Spinal cord (tissue), 9 donors: ENCODE measurements at regions not wholly inside any gene's neighbourhood (a gene's known extent, or its start where the extent isn't known, plus 50 kb on each side); places are given as distances from the start of the nearest gene placed in this dataset.

Experiments
- DNase-seq, 6 donors: peaks; one replicate each; pipeline versions ENCODE4 v3.0.0 to v3.0.0-alpha.2; 2013 to 2015; ENCODE audit warnings: low spot score in 6 of 6, low read depth in 4 of 6
- H3K27ac ChIP-seq: one replicate; pipeline ENCODE4 v1.5.1; 2013; ENCODE audit warnings: low read depth, low read length, control low read depth
- H3K27me3 ChIP-seq: one replicate; pipeline ENCODE4 v1.6.1; 2013; ENCODE audit warnings: low read length; ENCODE audit not compliant: control insufficient read depth, insufficient read depth
- H3K36me3 ChIP-seq: one replicate; pipeline ENCODE4 v1.6.1; 2013; ENCODE audit warnings: low read length; ENCODE audit not compliant: control insufficient read depth, insufficient read depth
- H3K4me1 ChIP-seq: one replicate; pipeline ENCODE4 v1.6.1; 2013; ENCODE audit warnings: low read length; ENCODE audit not compliant: control insufficient read depth, insufficient read depth
- H3K4me3 ChIP-seq: one replicate; pipeline ENCODE4 v1.5.1; 2013; ENCODE audit warnings: low read depth, low read length, control low read depth
- H3K9me3 ChIP-seq: one replicate; pipeline ENCODE4 v1.6.1; 2013; ENCODE audit warnings: low read length; ENCODE audit not compliant: control insufficient read depth, insufficient read depth
- WGBS: methylation state at CpG from one replicate; pipeline ENCODE4 v1.1.5; 2013; ENCODE audit warnings: missing lambda C conversion rate; ENCODE audit not compliant: insufficient coverage; 5-methylcytosine and 5-hydroxymethylcytosine counted together
- donor health status: healthy.

DNA sequence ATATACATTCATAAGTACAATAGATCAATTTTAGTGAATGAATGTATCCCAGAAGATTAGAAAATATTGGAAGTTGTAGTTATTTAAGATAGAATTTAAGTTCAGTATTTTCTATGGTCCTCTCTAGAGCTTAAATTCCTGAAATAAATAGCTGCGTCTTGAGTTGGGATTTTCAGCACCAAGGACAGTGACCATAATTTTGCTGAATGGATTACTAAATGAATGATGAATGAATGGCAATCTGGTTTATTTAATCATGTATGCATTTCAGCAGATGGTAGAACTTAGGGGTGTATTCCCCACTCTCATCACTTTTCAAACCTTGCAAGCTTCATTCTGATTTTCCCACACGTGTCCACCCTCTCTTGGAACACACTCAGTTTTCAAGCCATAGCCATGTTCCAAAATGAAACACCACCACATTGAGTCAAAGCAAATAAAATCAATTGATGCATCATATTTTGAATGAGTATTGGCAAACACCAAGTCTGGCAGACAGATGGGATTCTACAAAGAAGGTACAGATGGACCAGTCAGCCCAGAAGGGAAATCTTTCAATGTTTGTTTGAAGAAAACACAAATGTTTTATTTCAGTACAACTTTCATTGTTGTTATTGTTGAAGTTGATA, 362.2 kb upstream of the NXPH2 start:
- peak in 1 of 6 donors; percentile 70 for DNase-seq
- Histone ChIP-seq H3K9me3 (no peaks in the 10 kb centered on the region), H3K27me3 (no peaks in the 10 kb centered on the region), H3K27ac (no peak overlapping the region), H3K36me3 (no peaks in the 10 kb centered on the region), H3K4me3 (no peak overlapping the region), H3K4me1 (no peaks in the 10 kb centered on the region)
- WGBS = 80% methylated on average over 2 of the region's 2 CpGs

DNA sequence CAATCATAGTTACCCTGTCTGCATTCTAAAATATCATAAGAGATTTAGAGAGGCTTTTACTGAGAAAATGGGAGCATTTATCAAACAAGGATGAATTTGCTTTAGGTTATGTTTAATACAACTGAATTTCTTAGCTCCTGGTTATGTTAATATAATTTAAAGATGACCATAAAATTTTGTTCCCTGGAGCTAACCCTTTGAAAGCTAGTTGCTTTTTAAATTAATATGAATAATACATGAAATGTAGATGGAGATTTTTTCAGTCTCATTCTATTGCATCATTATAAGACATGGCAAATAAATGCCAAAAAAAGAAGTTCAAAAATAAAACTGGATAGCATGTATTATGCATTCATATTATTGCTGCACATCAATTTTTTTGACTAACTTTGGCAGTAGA, 344.1 kb upstream of the NXPH2 start:
- no peak overlapping the region for H3K4me3 ChIP-seq
- peak in 1 of 6 donors; percentile 45 for DNase-seq
- H3K9me3 ChIP-seq = peaks cover 2% of the 10 kb centered on the region
- no peaks in the 10 kb centered on the region for H3K4me1 ChIP-seq
- no peaks in the 10 kb centered on the region for H3K36me3 ChIP-seq
- no peaks in the 10 kb centered on the region for H3K27me3 ChIP-seq
- H3K27ac ChIP-seq = no peak overlapping the region

DNA sequence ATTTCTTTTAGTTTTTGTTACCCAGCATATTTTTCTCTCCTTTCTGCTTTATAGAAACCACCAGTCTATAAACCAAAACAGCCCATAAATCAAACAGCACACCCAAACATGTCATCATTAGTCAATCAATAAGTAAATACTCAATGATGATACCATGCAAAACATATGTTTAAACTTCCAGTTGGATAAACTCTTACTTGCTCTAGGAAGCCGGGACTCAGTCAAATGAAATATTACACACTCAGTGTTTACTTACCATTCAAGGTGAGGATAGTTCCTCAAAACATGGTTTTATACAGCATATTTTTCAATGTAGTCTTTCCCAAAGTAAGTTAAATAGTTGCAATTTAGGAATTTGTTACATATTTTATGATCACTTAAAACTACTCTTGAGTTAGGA, 343.6 kb upstream of the NXPH2 start:
- Histone ChIP-seq H3K27me3 (no peaks in the 10 kb centered on the region), H3K36me3 (no peaks in the 10 kb centered on the region), H3K27ac (no peak overlapping the region), H3K4me3 (no peak overlapping the region), H3K4me1 (no peaks in the 10 kb centered on the region), H3K9me3 (peaks cover 2% of the 10 kb centered on the region)
- WGBS = no CpG with 5 or more reads among the region's 1 CpG
- DNase-seq = no peak

DNA sequence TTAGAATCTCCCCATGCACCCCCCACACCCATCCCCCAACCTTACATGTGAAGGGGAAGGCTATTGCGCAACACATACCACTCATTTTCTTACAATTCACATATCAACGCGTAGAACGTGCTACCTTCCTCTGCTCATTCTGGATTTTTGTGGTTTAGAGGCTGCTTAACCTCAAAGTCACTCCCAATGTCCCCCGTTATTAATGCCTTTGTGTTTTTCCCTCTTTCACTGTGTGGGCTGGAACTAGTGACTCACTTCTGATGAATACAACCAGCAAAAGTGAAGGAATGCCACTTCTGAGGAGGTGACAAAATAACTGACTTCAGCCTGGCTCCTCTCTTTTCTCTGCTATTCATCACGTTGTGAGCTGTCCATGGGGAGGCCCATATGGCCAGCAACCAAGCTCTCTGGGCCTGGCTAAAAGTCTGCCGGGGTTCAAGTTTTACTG, 342.5 kb upstream of the NXPH2 start:
- H3K4me1 ChIP-seq = no peaks in the 10 kb centered on the region
- H3K27ac ChIP-seq = no peak overlapping the region
- no peaks in the 10 kb centered on the region for H3K9me3 ChIP-seq
- no peak overlapping the region for H3K4me3 ChIP-seq
- no peaks in the 10 kb centered on the region for H3K27me3 ChIP-seq
- H3K36me3 ChIP-seq = no peaks in the 10 kb centered on the region
- DNase-seq = no peak
- 38% methylated on average over 2 of the region's 7 CpGs for WGBS

DNA sequence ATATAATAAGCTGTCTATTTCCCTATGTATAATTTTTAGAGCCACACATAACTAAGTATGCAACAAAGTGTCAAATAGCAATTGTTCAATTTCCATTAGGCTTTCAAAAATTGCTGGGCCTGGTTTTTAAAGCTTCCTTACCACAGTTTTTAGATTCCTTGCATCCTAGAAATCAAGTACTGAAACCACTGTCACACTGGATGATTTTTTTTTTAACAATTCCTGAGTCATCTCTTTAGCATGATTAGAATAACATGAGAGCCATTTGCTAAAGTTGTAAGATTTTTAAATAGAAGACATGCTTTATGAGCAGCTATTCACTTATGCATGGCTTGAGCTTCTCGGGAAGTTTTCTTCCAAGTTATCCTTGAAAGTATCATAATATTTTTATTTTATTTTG, 319.5 kb upstream of the NXPH2 start:
- no peak for DNase-seq
- no peaks in the 10 kb centered on the region for H3K4me1 ChIP-seq
- H3K4me3 ChIP-seq = no peak overlapping the region
- WGBS = no CpG with 5 or more reads among the region's 1 CpG
- no peaks in the 10 kb centered on the region for H3K27me3 ChIP-seq
- no peaks in the 10 kb centered on the region for H3K36me3 ChIP-seq
- H3K9me3 ChIP-seq = peaks cover 2% of the 10 kb centered on the region
- no peak overlapping the region for H3K27ac ChIP-seq

DNA sequence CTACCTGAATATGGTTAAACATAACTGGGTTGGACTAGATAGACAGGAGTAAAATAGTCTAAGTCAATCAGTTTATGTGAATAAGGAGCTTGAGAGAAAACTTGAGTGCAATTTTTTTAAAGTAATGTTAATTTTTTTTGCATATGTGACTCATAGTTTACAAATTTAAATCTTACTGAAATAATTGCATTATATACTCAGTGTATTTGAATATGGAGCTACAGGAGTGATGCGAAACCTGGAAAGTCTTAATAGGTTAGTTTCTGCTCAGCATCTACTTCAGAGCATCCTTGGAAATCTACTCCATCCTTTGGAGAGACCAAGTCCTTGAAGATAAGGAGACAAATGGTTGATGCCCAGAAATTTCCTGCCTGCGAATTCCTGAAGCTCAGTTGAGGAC, 318.8 kb upstream of the NXPH2 start:
- Histone ChIP-seq H3K4me1 (no peaks in the 10 kb centered on the region), H3K36me3 (no peaks in the 10 kb centered on the region), H3K27ac (no peak overlapping the region), H3K27me3 (no peaks in the 10 kb centered on the region), H3K9me3 (peaks cover 2% of the 10 kb centered on the region), H3K4me3 (no peak overlapping the region)
- no CpG with 5 or more reads among the region's 2 CpGs for whole genome bisulfite sequencing
- no peak for DNase-seq

DNA sequence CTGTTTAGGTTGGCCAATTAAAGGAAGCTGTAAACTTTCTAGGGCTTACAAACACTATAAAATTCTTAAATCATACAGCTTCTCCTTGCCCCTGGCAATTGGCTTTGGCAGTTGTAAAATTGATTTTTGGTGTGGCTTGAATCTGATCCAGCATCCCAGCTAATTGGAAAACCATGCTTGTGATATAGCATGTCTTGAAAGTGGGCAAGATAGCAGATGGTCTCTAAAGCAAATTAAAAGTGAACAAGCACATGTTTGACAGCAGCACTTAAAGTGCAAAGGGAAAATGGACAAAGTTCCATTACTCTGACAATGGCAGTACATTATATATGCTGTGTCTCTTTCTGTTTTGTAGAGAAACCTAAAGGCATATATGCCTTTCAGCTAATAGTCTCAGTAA, 302.9 kb upstream of the NXPH2 start:
- peak in 1 of 6 donors; percentile 17 for DNase-seq
- no peaks in the 10 kb centered on the region for H3K36me3 ChIP-seq
- no peak overlapping the region for H3K27ac ChIP-seq
- H3K4me1 ChIP-seq = no peaks in the 10 kb centered on the region
- no peak overlapping the region for H3K4me3 ChIP-seq
- no peaks in the 10 kb centered on the region for H3K27me3 ChIP-seq
- H3K9me3 ChIP-seq = no peaks in the 10 kb centered on the region

DNA sequence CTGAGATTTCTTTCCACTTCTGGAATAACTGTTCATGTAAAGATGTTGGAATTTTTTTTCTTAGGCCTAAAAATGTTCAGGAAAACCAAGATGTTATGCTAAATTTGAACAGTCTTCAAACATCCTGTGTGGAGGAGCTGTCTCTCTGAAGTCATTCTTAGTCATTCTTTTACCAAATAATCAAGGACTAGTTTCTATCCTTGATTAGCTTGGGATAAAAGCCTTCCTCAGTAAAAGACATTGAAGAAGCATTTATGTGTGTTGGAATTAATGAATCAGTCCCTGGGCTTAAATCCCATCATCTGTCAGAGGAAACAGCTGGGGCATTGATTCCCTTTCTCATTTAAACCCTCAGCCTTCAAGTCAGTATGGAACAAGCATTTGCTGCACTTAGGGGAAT, 300.1 kb upstream of the NXPH2 start:
- no peaks in the 10 kb centered on the region for H3K4me1 ChIP-seq
- H3K9me3 ChIP-seq = no peaks in the 10 kb centered on the region
- DNase-seq = no peak
- no peak overlapping the region for H3K27ac ChIP-seq
- H3K4me3 ChIP-seq = no peak overlapping the region
- H3K27me3 ChIP-seq = no peaks in the 10 kb centered on the region
- H3K36me3 ChIP-seq = no peaks in the 10 kb centered on the region

DNA sequence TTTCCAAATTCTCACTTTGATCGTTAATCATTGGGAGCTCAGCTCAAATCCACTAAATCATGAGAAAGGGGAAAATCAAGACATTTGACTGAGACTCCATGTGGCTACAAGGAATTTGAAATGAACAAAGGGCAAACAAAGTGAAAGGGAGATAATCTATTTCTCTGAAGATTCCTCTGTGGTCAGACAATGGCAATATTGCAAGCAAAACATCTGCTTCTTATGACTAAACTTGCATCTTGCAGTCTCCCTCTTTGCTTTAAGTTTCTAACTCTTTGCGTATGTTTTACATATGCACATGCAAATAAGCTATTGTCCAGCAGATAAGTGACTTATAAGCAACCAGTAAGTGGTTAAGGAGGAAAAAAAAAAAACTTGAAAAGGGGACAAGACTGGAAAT, 299.1 kb upstream of the NXPH2 start:
- Histone ChIP-seq H3K4me1 (no peaks in the 10 kb centered on the region), H3K27ac (no peak overlapping the region), H3K36me3 (no peaks in the 10 kb centered on the region), H3K4me3 (no peak overlapping the region), H3K27me3 (no peaks in the 10 kb centered on the region), H3K9me3 (no peaks in the 10 kb centered on the region)
- WGBS = no CpG with 5 or more reads among the region's 2 CpGs
- DNase-seq = no peak

DNA sequence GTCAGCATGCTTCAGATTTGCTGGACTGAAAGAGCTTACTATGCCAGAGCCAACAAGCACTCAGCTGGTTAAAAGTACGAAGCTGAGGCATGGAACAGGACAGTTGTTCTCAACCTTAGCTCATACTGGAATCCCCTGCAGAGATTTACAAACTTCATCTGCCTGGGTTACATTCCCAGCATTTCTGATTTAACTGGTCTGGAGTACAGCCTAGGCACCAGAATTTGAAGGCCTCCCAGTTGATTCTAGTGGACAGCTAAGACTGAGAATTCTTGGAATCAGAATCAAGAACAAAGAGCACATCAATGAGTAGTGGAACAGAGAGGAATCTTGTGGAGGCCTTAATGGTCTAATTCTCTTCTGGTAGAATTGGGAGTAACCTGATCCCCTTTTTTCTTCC, 298.2 kb upstream of the NXPH2 start:
- WGBS = 25% methylated on average over 1 of the region's 1 CpG
- H3K9me3 ChIP-seq = no peaks in the 10 kb centered on the region
- H3K4me1 ChIP-seq = no peaks in the 10 kb centered on the region
- no peak overlapping the region for H3K4me3 ChIP-seq
- no peak overlapping the region for H3K27ac ChIP-seq
- no peaks in the 10 kb centered on the region for H3K27me3 ChIP-seq
- no peak for DNase-seq
- H3K36me3 ChIP-seq = no peaks in the 10 kb centered on the region
